Endothelial cell of umbilical vein (primary cell): ENCODE measurements at regions not wholly inside any gene's neighbourhood (a gene's known extent, or its start where the extent isn't known, plus 50 kb on each side); places are given as distances from the start of the nearest gene placed in this dataset.

Experiments used
- BruUV-seq: library from RNA; stranded (reverse); fragments of 400-500 nt; replicated peaks from 2 replicates; lab custom pipeline; 2021; lab: Mats Ljungman, UMichigan
- CTCF ChIA-PET: fragments of 300-600, 350-600 bp; sonication (Branson Sonifier 250); formaldehyde crosslinking; loops from one replicate; lab custom pipeline; 2021; ENCODE audit warnings: antibody characterized with exemption, inconsistent platforms; lab: Charles Lee
- POLR2A ChIA-PET: fragments of 300-600, 350-600 bp; sonication (Branson Sonifier 250); formaldehyde crosslinking; loops from one replicate; lab custom pipeline; 2021; ENCODE audit warnings: antibody characterized with exemption, inconsistent platforms; lab: Charles Lee
- DNase-seq: peaks from one replicate; pipeline ENCODE4 v3.0.0-alpha.2; 2011; ENCODE audit warnings: low read depth, low spot score
- FAIRE-seq: peaks from 2 replicates; lab custom pipeline; 2011; peaks lifted over from hg19 to GRCh38; lab: Jason Lieb, UNC
- H2AFZ ChIP-seq: 2 replicates; pipeline ENCODE4 v1.6.0; 2012; ENCODE audit warnings: low read depth, low read length, control low read depth, inconsistent platforms
- H3K27ac ChIP-seq: 2 replicates; pipeline ENCODE4 v1.5.1; 2011; ENCODE audit warnings: low read depth, mild to moderate bottlenecking, control low read depth, low read length, moderate library complexity; ENCODE audit not compliant: insufficient read depth
- H3K27me3 ChIP-seq, 2 experiments: 2 replicates each; pipeline versions ENCODE4 v1.6.0 to v1.6.1; 2011; ENCODE audit warnings: low read length in 2 of 2, mixed read lengths in 1 of 2; ENCODE audit not compliant: control insufficient read depth in 2 of 2, insufficient read depth in 2 of 2
- H3K36me3 ChIP-seq, 2 experiments: 2 replicates in 1 of 2; 3 replicates in 1 of 2; pipeline ENCODE4 v1.5.1; 2011; ENCODE audit warnings: low read length in 2 of 2, mild to moderate bottlenecking in 1 of 2, moderate library complexity in 1 of 2; ENCODE audit not compliant: control insufficient read depth in 2 of 2, insufficient read depth in 2 of 2; ENCODE audit errors: extremely low read depth in 1 of 2
- H3K4me1 ChIP-seq: 3 replicates; pipeline ENCODE4 v1.5.1; 2011; ENCODE audit warnings: mild to moderate bottlenecking, low read length; ENCODE audit not compliant: control insufficient read depth, insufficient read depth; ENCODE audit errors: extremely low read depth
- H3K4me2 ChIP-seq: 2 replicates; pipeline ENCODE4 v1.6.1; 2011; ENCODE audit warnings: low read length, control low read depth, mixed read lengths; ENCODE audit not compliant: insufficient read depth
- H3K4me3 ChIP-seq, 3 experiments: fragments of 200-600 bp in 1 of 3; sonication (generic), shearing (Covaris generic) in 1 of 3; replicated peaks in 1 of 3; 2 replicates each; pipeline ENCODE4 v1.5.1; 2011 to 2016; ENCODE audit warnings: control low read depth in 3 of 3, low read length in 3 of 3, mild to moderate bottlenecking in 2 of 3, inconsistent platforms in 1 of 3, low read depth in 1 of 3, moderate library complexity in 1 of 3; ENCODE audit not compliant: insufficient read depth in 1 of 3
- H3K79me2 ChIP-seq: 2 replicates; pipeline ENCODE4 v1.6.0; 2012; ENCODE audit warnings: low read length, inconsistent platforms; ENCODE audit not compliant: control insufficient read depth, insufficient read depth
- H3K9ac ChIP-seq: replicated peaks from 2 replicates; pipeline ENCODE3; 2011; ENCODE audit warnings: low read length, control low read depth; ENCODE audit not compliant: insufficient read depth; ENCODE audit errors: extremely low read depth
- H3K9me1 ChIP-seq: replicated peaks from 3 replicates; pipeline ENCODE4 v1.6.0; 2011; ENCODE audit warnings: mild to moderate bottlenecking, low read length; ENCODE audit not compliant: control insufficient read depth, insufficient read depth; ENCODE audit errors: extremely low read depth
- H3K9me3 ChIP-seq: replicated peaks from 2 replicates; pipeline ENCODE4 v1.5.1; 2012; ENCODE audit warnings: low read length, inconsistent platforms; ENCODE audit not compliant: control insufficient read depth, insufficient read depth
- H4K20me1 ChIP-seq: replicated peaks from 2 replicates; pipeline ENCODE3; 2011; ENCODE audit warnings: mild to moderate bottlenecking, low read length; ENCODE audit not compliant: control insufficient read depth, insufficient read depth; ENCODE audit errors: extremely low read depth
- EZH2 ChIP-seq: IDR thresholded peaks from 2 replicates; pipeline ENCODE4 v1.6.1; 2012; ENCODE audit warnings: borderline replicate concordance, low read depth, mild to moderate bottlenecking, moderate library complexity, low read length, inconsistent platforms; ENCODE audit not compliant: severe bottlenecking
- FOS ChIP-seq: IDR thresholded peaks from 2 replicates; pipeline ENCODE4 v1.6.1; 2011; ENCODE audit warnings: mild to moderate bottlenecking, low read length, moderate library complexity, borderline replicate concordance; ENCODE audit not compliant: insufficient read depth
- GATA2 ChIP-seq: IDR thresholded peaks from 2 replicates; pipeline ENCODE4 v1.7.0; 2011; ENCODE audit warnings: low read depth, mild to moderate bottlenecking, moderate library complexity, mixed read lengths, low read length; ENCODE audit not compliant: insufficient read length, insufficient read depth
- JUN ChIP-seq: IDR thresholded peaks from 2 replicates; pipeline ENCODE4 v1.6.1; 2011; ENCODE audit warnings: borderline replicate concordance, low read depth; ENCODE audit not compliant: insufficient read length, insufficient read depth
- MYC ChIP-seq: IDR thresholded peaks from one replicate; pipeline ENCODE4 v1.6.1; 2011; ENCODE audit warnings: mild to moderate bottlenecking, low read depth, low read length
- POLR2A ChIP-seq: IDR thresholded peaks from 2 replicates; pipeline ENCODE4 v1.6.1; 2012; ENCODE audit warnings: low read depth, mild to moderate bottlenecking, control low read depth, low read length
- POLR2AphosphoS5 ChIP-seq: IDR thresholded peaks from 2 replicates; pipeline ENCODE4 v1.6.1; 2012; ENCODE audit warnings: low read depth, mild to moderate bottlenecking, control low read depth, low read length, moderate library complexity; ENCODE audit not compliant: insufficient read depth
- dilution Hi-C: fragments of 300-500 bp; cut with MboI; formaldehyde crosslinking; loops from one replicate; pipeline ENCODE4 v1.15.0; 2019; ENCODE audit warnings: low sequenced_read_pairs; ENCODE audit not compliant: extremely low pct_ligation_motif_present
- intact Hi-C: fragments of 100-400 bp; cut with micrococcal nuclease; formaldehyde crosslinking; loops from one replicate; pipeline ENCODE4 v1.10.0; 2022
- TF ChIP-seq, protein P1 (sequence below): IDR thresholded peaks from 2 replicates; pipeline ENCODE4 v1.6.1; 2011; ENCODE audit not compliant: insufficient read depth, insufficient read length
- TF ChIP-seq, protein P2 (sequence below), 2 donors: IDR thresholded peaks; 1 replicate in 1 of 2; 2 replicates in 1 of 2; pipeline ENCODE4 v1.5.1; 2011; ENCODE audit warnings: low read length in 2 of 2, mild to moderate bottlenecking in 2 of 2, moderate library complexity in 2 of 2, control low read depth in 1 of 2, inconsistent platforms in 1 of 2, low read depth in 1 of 2; ENCODE audit not compliant: insufficient read depth in 1 of 2; ENCODE audit errors: extremely low read depth in 1 of 2

DNA sequence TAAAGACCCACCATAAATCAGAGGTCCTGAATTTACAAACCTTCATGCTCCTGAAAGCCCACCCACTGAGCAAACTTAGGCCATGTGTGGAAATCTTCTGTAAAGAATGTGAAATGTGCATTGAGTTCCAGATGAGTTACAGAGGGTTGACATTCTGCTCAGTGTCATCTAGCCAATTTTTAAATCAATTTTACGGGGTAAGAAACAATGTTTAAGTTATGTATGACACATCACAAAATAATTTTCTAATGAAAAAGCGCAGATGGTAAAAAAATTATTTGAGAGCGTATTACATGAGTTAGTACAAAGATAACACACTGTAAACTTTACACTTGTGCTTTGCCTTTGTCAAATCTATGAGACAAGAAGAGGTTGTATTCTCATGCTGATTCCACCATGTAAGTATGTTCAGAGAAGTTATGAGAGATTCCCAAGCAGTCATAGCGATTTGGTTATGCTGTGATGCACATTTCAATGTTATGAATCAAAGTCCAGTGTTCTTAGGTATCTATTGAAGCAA, 446.3 kb downstream of the ADCYAP1 start:
- H3K9ac ChIP-seq: no peak overlapping the region
- FAIRE-seq (no peak), DNase-seq (no peak)
- H3K4me3 ChIP-seq: no peak overlapping the region
- H3K27me3 ChIP-seq: no peaks in the 10 kb centered on the region
- no peak overlapping the region for H3K27ac ChIP-seq
- intact Hi-C loops (no loop called here), dilution Hi-C loops (no loop called here)
- POLR2A ChIA-PET: no interaction called here
- no TSS peak for BruUV-seq
- TF ChIP-seq, protein P1, sequence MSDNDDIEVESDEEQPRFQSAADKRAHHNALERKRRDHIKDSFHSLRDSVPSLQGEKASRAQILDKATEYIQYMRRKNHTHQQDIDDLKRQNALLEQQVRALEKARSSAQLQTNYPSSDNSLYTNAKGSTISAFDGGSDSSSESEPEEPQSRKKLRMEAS: no peak
- TF ChIP-seq, protein P2, sequence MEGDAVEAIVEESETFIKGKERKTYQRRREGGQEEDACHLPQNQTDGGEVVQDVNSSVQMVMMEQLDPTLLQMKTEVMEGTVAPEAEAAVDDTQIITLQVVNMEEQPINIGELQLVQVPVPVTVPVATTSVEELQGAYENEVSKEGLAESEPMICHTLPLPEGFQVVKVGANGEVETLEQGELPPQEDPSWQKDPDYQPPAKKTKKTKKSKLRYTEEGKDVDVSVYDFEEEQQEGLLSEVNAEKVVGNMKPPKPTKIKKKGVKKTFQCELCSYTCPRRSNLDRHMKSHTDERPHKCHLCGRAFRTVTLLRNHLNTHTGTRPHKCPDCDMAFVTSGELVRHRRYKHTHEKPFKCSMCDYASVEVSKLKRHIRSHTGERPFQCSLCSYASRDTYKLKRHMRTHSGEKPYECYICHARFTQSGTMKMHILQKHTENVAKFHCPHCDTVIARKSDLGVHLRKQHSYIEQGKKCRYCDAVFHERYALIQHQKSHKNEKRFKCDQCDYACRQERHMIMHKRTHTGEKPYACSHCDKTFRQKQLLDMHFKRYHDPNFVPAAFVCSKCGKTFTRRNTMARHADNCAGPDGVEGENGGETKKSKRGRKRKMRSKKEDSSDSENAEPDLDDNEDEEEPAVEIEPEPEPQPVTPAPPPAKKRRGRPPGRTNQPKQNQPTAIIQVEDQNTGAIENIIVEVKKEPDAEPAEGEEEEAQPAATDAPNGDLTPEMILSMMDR (IDR thresholded peaks at IDR 0.05; ENCODE audit: extremely low read depth in 1 of 2, insufficient read depth in 1 of 2, low read depth in 1 of 2, low read length in 2 of 2): no peak
- TF ChIP-seq EZH2 (no peak), POLR2A (no peak), GATA2 (no peak), FOS (no peak), MYC (no peak), POLR2AphosphoS5 (no peak), JUN (no peak)
- no peak overlapping the region for H3K4me2 ChIP-seq
- no peaks in the 10 kb centered on the region for H3K79me2 ChIP-seq
- H3K4me1 ChIP-seq: no peaks in the 10 kb centered on the region
- H4K20me1 ChIP-seq: no peaks in the 10 kb centered on the region
- CTCF ChIA-PET: no interaction called here
- H2AFZ ChIP-seq: no peak overlapping the region
- no peaks in the 10 kb centered on the region for H3K9me1 ChIP-seq
- no peaks in the 10 kb centered on the region for H3K36me3 ChIP-seq
- no peaks in the 10 kb centered on the region for H3K9me3 ChIP-seq
